T47D (cell line): ENCODE measurements at regions not wholly inside any gene's neighbourhood (a gene's known extent, or its start where the extent isn't known, plus 50 kb on each side); places are given as distances from the start of the nearest gene placed in this dataset.
A peak's percentile ranks its signal among the peaks of the same experiment; 100 is the strongest.

Experiments
- DNase-seq, 2 experiments: peaks; one replicate each; pipeline versions ENCODE4 v3.0.0 to v3.0.0-alpha.2; 2011 to 2012; ENCODE audit warnings: low read depth in 1 of 2, low spot score in 1 of 2
- JUND ChIP-seq: IDR thresholded peaks from 2 replicates; pipeline ENCODE4 v1.6.1; 2012; ENCODE audit warnings: low read depth
- in situ Hi-C: cut with HindIII; loops from 2 replicates; pipeline ENCODE4 v1.10.0; 2016; ENCODE audit warnings: low sequenced_read_pairs, low pct_unique_long_range_greater_than_20kb

GRCh38 chr5:91875196-91875779 lies 492.2 kb upstream of the ARRDC3 start:
- TF ChIP-seq JUND = no peak
- in situ Hi-C loops = no loop called here
- peak in 1 of 2 experiments; percentile 50 for DNase-seq

- TF ChIP-seq JUND = no peak
- DNase-seq = no peak
- in situ Hi-C loops = no loop called here
Observed at GRCh38 chr5:91867799-91868198, 484.7 kb upstream of the ARRDC3 start.

- no peak for DNase-seq
- no peak for TF ChIP-seq JUND
- in situ Hi-C loops = no loop called here
Observed at GRCh38 chr5:91865915-91866314, 482.8 kb upstream of the ARRDC3 start.

GRCh38 chr5:91864962-91865361 lies 481.8 kb upstream of the ARRDC3 start:
- peak in 1 of 2 experiments; percentile 21 for DNase-seq
- TF ChIP-seq JUND = no peak
- in situ Hi-C loops = no loop called here

- DNase-seq = no peak
- in situ Hi-C loops = no loop called here
- no peak for TF ChIP-seq JUND
Observed at GRCh38 chr5:91851670-91852069, 468.6 kb upstream of the ARRDC3 start.

GRCh38 chr5:91850031-91850430 lies 466.9 kb upstream of the ARRDC3 start:
- no peak for DNase-seq
- TF ChIP-seq JUND = no peak

GRCh38 chr5:91849069-91849468 lies 466.0 kb upstream of the ARRDC3 start:
- in situ Hi-C loops = no loop called here
- no peak for TF ChIP-seq JUND
- DNase-seq = no peak

More at GRCh38 chr5:91850031-91850430, 466.9 kb upstream of the ARRDC3 start:
- in situ Hi-C loops = no loop called here

GRCh38 chr5:91848453-91848852 lies 465.3 kb upstream of the ARRDC3 start:
- DNase-seq = no peak
- no peak for TF ChIP-seq JUND
- in situ Hi-C loops = no loop called here

GRCh38 chr5:91841423-91841822 lies 458.3 kb upstream of the ARRDC3 start:
- no peak for TF ChIP-seq JUND
- no peak for DNase-seq
- in situ Hi-C loops = no loop called here

- no peak for DNase-seq
- in situ Hi-C loops = no loop called here
Observed at GRCh38 chr5:91840412-91840811, 457.3 kb upstream of the ARRDC3 start.

GRCh38 chr5:91839721-91840120 lies 456.6 kb upstream of the ARRDC3 start:
- no peak for DNase-seq
- in situ Hi-C loops = no loop called here
- TF ChIP-seq JUND = no peak

More at GRCh38 chr5:91840412-91840811, 457.3 kb upstream of the ARRDC3 start:
- no peak for TF ChIP-seq JUND

- DNase-seq = no peak
- in situ Hi-C loops = no loop called here
- TF ChIP-seq JUND = no peak
Observed at GRCh38 chr5:91839233-91839632, 456.1 kb upstream of the ARRDC3 start.

GRCh38 chr5:91830361-91830953 lies 447.3 kb upstream of the ARRDC3 start:
- no peak for TF ChIP-seq JUND
- in situ Hi-C loops = no loop called here
- no peak for DNase-seq

- no peak for DNase-seq
- no peak for TF ChIP-seq JUND
- in situ Hi-C loops = no loop called here
Observed at GRCh38 chr5:91825618-91826017, 442.5 kb upstream of the ARRDC3 start.
